ENCODE measurements at regions not wholly inside any gene's neighbourhood (a gene's known extent, or its start where the extent isn't known, plus 50 kb on each side); places are given as distances from the start of the nearest gene placed in this dataset.

GRCh38 chr11:130727157-130728119 is 188.8 kb downstream of the SNX19 start:
- TF ChIP-seq, protein P1, sequence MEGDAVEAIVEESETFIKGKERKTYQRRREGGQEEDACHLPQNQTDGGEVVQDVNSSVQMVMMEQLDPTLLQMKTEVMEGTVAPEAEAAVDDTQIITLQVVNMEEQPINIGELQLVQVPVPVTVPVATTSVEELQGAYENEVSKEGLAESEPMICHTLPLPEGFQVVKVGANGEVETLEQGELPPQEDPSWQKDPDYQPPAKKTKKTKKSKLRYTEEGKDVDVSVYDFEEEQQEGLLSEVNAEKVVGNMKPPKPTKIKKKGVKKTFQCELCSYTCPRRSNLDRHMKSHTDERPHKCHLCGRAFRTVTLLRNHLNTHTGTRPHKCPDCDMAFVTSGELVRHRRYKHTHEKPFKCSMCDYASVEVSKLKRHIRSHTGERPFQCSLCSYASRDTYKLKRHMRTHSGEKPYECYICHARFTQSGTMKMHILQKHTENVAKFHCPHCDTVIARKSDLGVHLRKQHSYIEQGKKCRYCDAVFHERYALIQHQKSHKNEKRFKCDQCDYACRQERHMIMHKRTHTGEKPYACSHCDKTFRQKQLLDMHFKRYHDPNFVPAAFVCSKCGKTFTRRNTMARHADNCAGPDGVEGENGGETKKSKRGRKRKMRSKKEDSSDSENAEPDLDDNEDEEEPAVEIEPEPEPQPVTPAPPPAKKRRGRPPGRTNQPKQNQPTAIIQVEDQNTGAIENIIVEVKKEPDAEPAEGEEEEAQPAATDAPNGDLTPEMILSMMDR (IDR thresholded peaks at IDR 0.05; ENCODE audit: low read depth, low read length): no peak

DNA sequence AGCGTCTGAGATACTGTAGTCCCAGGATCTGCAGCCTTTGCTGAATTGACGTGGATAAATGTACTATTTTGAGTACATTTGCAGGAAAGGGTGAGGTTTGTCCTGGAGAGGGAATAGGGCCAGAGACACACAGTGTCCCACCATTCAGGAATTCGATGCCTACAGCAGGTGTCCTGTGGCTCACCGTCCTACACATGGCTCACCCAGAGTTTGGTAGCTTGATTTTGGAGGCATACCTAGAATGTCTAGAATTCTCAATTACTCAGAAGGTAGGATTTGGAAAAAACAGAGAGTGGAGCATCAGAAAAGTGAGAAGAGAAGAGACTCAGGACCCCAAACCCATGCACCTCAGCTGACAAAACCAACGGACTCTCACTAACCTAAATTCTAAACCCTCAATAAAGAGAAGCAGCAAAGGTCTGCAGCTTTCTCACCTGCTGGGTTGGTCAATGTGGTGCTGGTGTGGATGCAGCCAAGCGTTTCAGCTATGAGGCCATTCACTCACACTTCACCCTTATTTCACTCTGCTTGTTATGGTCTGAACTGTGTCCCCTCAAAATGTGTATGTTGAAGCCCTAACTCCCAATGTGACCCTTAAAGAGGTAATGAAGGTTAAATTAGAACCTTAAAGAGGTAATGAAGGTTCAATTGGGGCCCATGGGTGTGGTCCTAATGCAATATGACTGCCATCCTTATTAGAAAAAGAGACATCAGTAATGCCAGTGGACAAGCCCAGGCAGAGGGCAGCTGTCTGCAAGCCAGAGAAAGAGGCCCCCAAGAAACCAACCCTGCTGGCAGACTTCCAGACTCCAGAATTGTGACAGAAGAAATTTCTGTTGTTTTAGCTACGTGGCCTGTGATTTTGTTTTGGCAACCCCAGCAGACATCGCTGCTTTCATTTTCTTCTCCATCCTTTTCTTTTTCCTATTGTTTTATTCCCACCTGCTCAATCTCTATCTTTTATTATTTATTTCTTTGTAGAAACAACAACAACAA is 187.8 kb downstream of the SNX19 start:
- TF ChIP-seq, protein P1 (IDR thresholded peaks at IDR 0.05; ENCODE audit: low read depth, low read length): no peak
- no peak for DNase-seq (ENCODE audit: extremely low read depth, low read depth)

More at GRCh38 chr11:130727157-130728119, 188.8 kb downstream of the SNX19 start:
- DNase-seq (ENCODE audit: extremely low read depth, low read depth): no peak

DNA sequence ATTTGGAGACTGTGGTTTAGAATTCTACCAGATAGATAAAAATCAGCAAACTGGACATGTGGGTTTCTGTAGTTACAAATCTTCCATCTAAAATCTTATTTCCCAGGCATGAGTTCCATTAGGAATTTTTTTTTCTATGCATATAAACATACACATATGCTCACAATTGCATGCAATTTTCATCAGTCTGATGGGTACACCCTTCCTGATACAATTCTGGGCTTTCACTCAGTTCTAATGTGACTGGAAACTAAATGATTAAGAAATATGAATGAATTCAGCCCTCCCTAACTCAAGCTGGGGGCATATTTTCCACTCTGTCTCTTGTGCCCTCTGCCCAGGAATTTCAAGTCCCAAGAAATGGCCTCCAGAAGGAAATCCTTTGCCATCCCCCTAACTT is 187.1 kb downstream of the SNX19 start:
- no peak for DNase-seq (ENCODE audit: extremely low read depth, low read depth)
- TF ChIP-seq, protein P1 (IDR thresholded peaks at IDR 0.05; ENCODE audit: low read depth, low read length): no peak

DNA sequence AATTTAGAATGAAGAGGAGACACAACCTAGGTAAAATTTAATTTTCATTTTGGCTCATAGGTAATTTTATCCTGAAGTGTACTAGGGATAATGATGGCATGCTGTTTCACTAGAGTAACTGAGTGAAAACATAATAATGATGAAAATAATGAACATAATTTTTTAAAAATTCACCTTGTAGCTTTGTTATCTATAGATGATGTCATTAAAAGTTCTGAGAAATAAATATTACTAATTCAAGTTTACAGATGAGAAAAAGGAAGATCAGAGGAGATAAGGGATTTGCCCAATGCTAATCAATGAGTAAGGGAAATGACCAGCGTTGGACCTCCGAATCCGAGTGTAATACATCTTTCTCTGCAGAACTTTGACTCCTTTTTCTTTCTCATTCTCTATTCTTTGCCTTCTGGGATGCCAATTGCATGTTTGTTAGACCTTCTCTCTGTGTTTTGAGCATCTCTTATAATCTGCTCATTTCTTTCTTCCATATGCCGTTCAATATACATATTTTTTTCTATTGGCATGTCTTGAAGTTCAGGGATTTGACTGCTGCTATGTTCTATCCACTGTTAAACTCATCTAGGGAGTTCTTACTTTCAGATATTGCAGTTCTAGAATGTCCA is 186.5 kb downstream of the SNX19 start:
- DNase-seq (ENCODE audit: extremely low read depth, low read depth): no peak
- TF ChIP-seq, protein P1 (IDR thresholded peaks at IDR 0.05; ENCODE audit: low read depth, low read length): no peak

- DNase-seq (ENCODE audit: extremely low read depth, low read depth): no peak
- TF ChIP-seq, protein P1 (IDR thresholded peaks at IDR 0.05; ENCODE audit: low read depth, low read length): no peak
These were observed 184.9 kb downstream of the SNX19 start for GRCh38 chr11:130731401-130731800.

DNA sequence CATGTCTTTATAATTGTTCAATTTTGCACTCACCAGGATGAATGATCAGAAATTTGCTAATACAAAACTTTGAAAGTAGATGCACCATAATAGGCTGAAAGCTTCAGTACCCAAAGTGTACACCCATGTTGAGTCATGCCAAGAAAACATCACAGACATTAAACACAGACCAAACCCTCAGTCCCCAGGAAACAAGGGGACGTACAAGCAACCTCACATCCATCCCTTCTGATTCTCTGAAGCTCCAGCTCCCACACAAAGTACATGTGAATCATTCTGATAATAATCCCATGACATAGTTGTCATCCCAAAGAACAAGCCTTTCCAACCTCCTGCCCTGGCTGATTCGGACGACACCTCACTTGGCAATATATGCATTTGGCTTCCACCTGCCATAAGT is 183.8 kb downstream of the SNX19 start:
- TF ChIP-seq, protein P1 (IDR thresholded peaks at IDR 0.05; ENCODE audit: low read depth, low read length): no peak
- no peak for DNase-seq (ENCODE audit: extremely low read depth, low read depth)

Data from AG09319 (cell line).